Neural cell (in vitro differentiated cells): ENCODE measurements at regions not wholly inside any gene's neighbourhood (a gene's known extent, or its start where the extent isn't known, plus 50 kb on each side); places are given as distances from the start of the nearest gene placed in this dataset.

Experiments
- H2AFZ ChIP-seq: fragments of 200-600, 300-800 bp; sonication (generic), shearing (Covaris generic); 2 replicates; pipeline ENCODE4 v1.6.0; 2014; ENCODE audit warnings: low read depth, mild to moderate bottlenecking, antibody characterized with exemption, low read length, moderate library complexity
- H3F3A ChIP-seq: fragments of 200-600 bp; shearing (Covaris generic); 2 replicates; pipeline ENCODE4 v1.6.1; 2016; ENCODE audit warnings: mild to moderate bottlenecking, moderate library complexity, mixed read lengths, antibody characterized with exemption, low read length; ENCODE audit not compliant: insufficient read depth, poor library complexity, severe bottlenecking
- H3K27ac ChIP-seq: fragments of 200-600, 300-800 bp; sonication (generic), shearing (Covaris generic); 2 replicates; pipeline ENCODE4 v1.5.1; 2014; ENCODE audit warnings: mild to moderate bottlenecking, low read length, moderate library complexity
- H3K27me3 ChIP-seq: fragments of 300-800, 200-600 bp; sonication (generic), shearing (Covaris generic); 2 replicates; pipeline ENCODE4 v1.6.0; 2014; ENCODE audit warnings: mild to moderate bottlenecking, low read depth, low read length, moderate library complexity; ENCODE audit not compliant: insufficient read depth
- H3K36me3 ChIP-seq: fragments of 300-800, 200-600 bp; sonication (generic), shearing (Covaris generic); 2 replicates; pipeline ENCODE4 v1.5.1; 2014; ENCODE audit warnings: mild to moderate bottlenecking, antibody characterized with exemption, low read length, moderate library complexity; ENCODE audit not compliant: insufficient read depth
- H3K4me2 ChIP-seq: fragments of 300-800, 200-600 bp; sonication (generic), shearing (Covaris generic); 2 replicates; pipeline ENCODE4 v1.6.0; 2014; ENCODE audit warnings: mild to moderate bottlenecking, low read length
- H3K4me3 ChIP-seq: fragments of 300-800, 200-600 bp; sonication (generic), shearing (Covaris generic); 2 replicates; pipeline ENCODE4 v1.5.1; 2014; ENCODE audit warnings: mild to moderate bottlenecking, low read length, moderate library complexity
- H3K79me2 ChIP-seq: fragments of 200-600 bp; shearing (Covaris generic); replicated peaks from 2 replicates; pipeline ENCODE4 v1.6.0; 2014; ENCODE audit warnings: mild to moderate bottlenecking, low read length, moderate library complexity; ENCODE audit not compliant: insufficient read depth
- H3K9ac ChIP-seq: fragments of 300-800, 200-600 bp; sonication (generic), shearing (Covaris generic); 2 replicates; pipeline ENCODE4 v1.6.1; 2016; ENCODE audit warnings: mild to moderate bottlenecking, low read length, mixed read lengths
- H3K9me2 ChIP-seq: fragments of 200-600 bp; shearing (Covaris generic); 2 replicates; pipeline ENCODE4 v1.6.1; 2016; ENCODE audit warnings: mild to moderate bottlenecking, low read length, mixed read lengths; ENCODE audit not compliant: insufficient read depth
- H3K9me3 ChIP-seq: fragments of 200-600, 300-800 bp; sonication (generic), shearing (Covaris generic); 2 replicates; pipeline ENCODE4 v1.6.1; 2016; ENCODE audit warnings: mild to moderate bottlenecking, mixed run types, low read length, moderate library complexity, mixed read lengths
- H4K20me1 ChIP-seq: fragments of 200-600 bp; shearing (Covaris generic); 2 replicates; pipeline ENCODE4 v1.6.1; 2016; ENCODE audit warnings: mild to moderate bottlenecking, mixed run types; ENCODE audit not compliant: insufficient read depth
- CTCF ChIP-seq: fragments of 450-650 bp; IDR thresholded peaks from 2 replicates; pipeline ENCODE4 v1.5.1; 2014; ENCODE audit warnings: antibody characterized with exemption, mild to moderate bottlenecking, moderate library complexity; ENCODE audit not compliant: poor library complexity, severe bottlenecking
- EP300 ChIP-seq: fragments of 450-650 bp; conservative IDR thresholded peaks from 2 replicates; pipeline ENCODE4 v1.6.1; 2014; ENCODE audit warnings: antibody characterized with exemption, mild to moderate bottlenecking, moderate library complexity; ENCODE audit not compliant: poor library complexity, severe bottlenecking
- EZH2 ChIP-seq: fragments of 200-600, 300-800 bp; shearing (Covaris generic), sonication (generic); IDR thresholded peaks from 2 replicates; pipeline ENCODE4 v1.6.1; 2014; ENCODE audit warnings: antibody characterized with exemption, low read length, borderline replicate concordance, mild to moderate bottlenecking; ENCODE audit not compliant: insufficient read depth, poor library complexity, severe bottlenecking
- MXI1 ChIP-seq: fragments of 450-650 bp; conservative IDR thresholded peaks from 2 replicates; pipeline ENCODE4 v1.6.1; 2014; ENCODE audit warnings: antibody characterized with exemption, mild to moderate bottlenecking; ENCODE audit not compliant: poor library complexity, severe bottlenecking
- POLR2AphosphoS5 ChIP-seq: IDR thresholded peaks from 2 replicates; pipeline ENCODE4 v1.6.1; 2012
- RAD21 ChIP-seq: fragments of 450-650 bp; conservative IDR thresholded peaks from 2 replicates; pipeline ENCODE4 v1.6.1; 2014; ENCODE audit warnings: antibody characterized with exemption, mild to moderate bottlenecking, moderate library complexity
- SMC3 ChIP-seq: fragments of 450-650 bp; conservative IDR thresholded peaks from 2 replicates; pipeline ENCODE4 v1.6.1; 2014; ENCODE audit warnings: antibody characterized with exemption, mild to moderate bottlenecking, moderate library complexity; ENCODE audit not compliant: poor library complexity
- TAF1 ChIP-seq: IDR thresholded peaks from 2 replicates; pipeline ENCODE4 v1.6.1; 2012; ENCODE audit warnings: low read depth
- TF ChIP-seq, protein P1 (sequence below): IDR thresholded peaks from 2 replicates; pipeline ENCODE4 v1.6.1; 2012; ENCODE audit warnings: borderline replicate concordance

GRCh38 chr17:72056155-72056554, 64.7 kb upstream of the SOX9 start:
- no peak overlapping the region for H3K4me2 ChIP-seq
- H2AFZ ChIP-seq: no peak overlapping the region
- H4K20me1 ChIP-seq: no peaks in the 10 kb centered on the region
- H3K79me2 ChIP-seq: no peaks in the 10 kb centered on the region
- no peaks in the 10 kb centered on the region for H3K9me2 ChIP-seq
- no peaks in the 10 kb centered on the region for H3K9me3 ChIP-seq
- no peak overlapping the region for H3K27ac ChIP-seq
- H3K27me3 ChIP-seq: no peaks in the 10 kb centered on the region
- no peak overlapping the region for H3K4me3 ChIP-seq
- TF ChIP-seq, protein P1, sequence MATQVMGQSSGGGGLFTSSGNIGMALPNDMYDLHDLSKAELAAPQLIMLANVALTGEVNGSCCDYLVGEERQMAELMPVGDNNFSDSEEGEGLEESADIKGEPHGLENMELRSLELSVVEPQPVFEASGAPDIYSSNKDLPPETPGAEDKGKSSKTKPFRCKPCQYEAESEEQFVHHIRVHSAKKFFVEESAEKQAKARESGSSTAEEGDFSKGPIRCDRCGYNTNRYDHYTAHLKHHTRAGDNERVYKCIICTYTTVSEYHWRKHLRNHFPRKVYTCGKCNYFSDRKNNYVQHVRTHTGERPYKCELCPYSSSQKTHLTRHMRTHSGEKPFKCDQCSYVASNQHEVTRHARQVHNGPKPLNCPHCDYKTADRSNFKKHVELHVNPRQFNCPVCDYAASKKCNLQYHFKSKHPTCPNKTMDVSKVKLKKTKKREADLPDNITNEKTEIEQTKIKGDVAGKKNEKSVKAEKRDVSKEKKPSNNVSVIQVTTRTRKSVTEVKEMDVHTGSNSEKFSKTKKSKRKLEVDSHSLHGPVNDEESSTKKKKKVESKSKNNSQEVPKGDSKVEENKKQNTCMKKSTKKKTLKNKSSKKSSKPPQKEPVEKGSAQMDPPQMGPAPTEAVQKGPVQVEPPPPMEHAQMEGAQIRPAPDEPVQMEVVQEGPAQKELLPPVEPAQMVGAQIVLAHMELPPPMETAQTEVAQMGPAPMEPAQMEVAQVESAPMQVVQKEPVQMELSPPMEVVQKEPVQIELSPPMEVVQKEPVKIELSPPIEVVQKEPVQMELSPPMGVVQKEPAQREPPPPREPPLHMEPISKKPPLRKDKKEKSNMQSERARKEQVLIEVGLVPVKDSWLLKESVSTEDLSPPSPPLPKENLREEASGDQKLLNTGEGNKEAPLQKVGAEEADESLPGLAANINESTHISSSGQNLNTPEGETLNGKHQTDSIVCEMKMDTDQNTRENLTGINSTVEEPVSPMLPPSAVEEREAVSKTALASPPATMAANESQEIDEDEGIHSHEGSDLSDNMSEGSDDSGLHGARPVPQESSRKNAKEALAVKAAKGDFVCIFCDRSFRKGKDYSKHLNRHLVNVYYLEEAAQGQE: no peak
- TF ChIP-seq POLR2AphosphoS5: no peak
- TF ChIP-seq MXI1: no peak
- no peak for TF ChIP-seq RAD21
- TF ChIP-seq EZH2: no peak
- H3F3A ChIP-seq: no peaks in the 10 kb centered on the region
- no peak overlapping the region for H3K9ac ChIP-seq
- H3K36me3 ChIP-seq: no peaks in the 10 kb centered on the region

DNA sequence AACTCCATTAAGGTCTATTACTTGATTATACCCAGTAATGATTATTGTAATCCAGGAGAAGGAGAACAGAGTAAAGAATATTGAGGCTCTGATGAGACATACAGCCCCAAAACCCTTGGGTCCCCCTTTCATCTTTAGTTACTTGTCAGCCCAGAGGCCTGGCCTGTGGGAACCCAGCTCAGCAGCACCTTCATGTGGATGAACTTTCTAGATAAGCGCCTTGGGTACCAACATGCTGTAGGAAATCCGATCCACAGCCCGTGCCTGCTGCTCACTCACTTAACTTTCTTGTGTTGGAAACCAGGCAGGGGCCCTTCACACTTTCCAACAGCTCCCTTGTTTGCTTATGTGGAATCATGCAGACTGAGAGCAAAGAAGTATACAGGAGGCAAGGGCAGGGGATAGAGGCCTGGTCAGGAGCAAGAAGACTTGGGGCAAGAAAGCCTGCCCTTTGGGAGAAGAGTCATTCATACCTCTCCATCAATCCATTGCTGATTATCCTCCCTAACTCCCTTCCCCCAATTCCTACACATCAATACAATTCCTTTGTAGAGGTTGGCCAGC, 64.0 kb upstream of the SOX9 start:
- Histone ChIP-seq H3K27ac (no peak overlapping the region), H3F3A (no peaks in the 10 kb centered on the region)

More for the DNA sequence above, 64.0 kb upstream of the SOX9 start:
- TF ChIP-seq CTCF: no peak
- TF ChIP-seq MXI1: no peak
- TF ChIP-seq, protein P1: no peak
- no peak for TF ChIP-seq SMC3
- no peak for TF ChIP-seq RAD21
- TF ChIP-seq EZH2: no peak
- no peak for TF ChIP-seq EP300
- no peak for TF ChIP-seq POLR2AphosphoS5
- no peak for TF ChIP-seq TAF1
- no peaks in the 10 kb centered on the region for H3K9me2 ChIP-seq
- no peaks in the 10 kb centered on the region for H3K27me3 ChIP-seq
- H3K9me3 ChIP-seq: no peaks in the 10 kb centered on the region
- no peak overlapping the region for H3K4me2 ChIP-seq
- no peaks in the 10 kb centered on the region for H3K79me2 ChIP-seq
- H3K4me3 ChIP-seq: no peak overlapping the region
- no peak overlapping the region for H2AFZ ChIP-seq
- no peaks in the 10 kb centered on the region for H4K20me1 ChIP-seq
- H3K36me3 ChIP-seq: no peaks in the 10 kb centered on the region
- no peak overlapping the region for H3K9ac ChIP-seq
